ENCODE measurements at regions not wholly inside any gene's neighbourhood (a gene's known extent, or its start where the extent isn't known, plus 50 kb on each side); places are given as distances from the start of the nearest gene placed in this dataset.

GRCh38 chr13:90769387-90769786, 578.1 kb upstream of the MIR17HG start:
- TF ChIP-seq POLR2A (IDR thresholded peaks at IDR 0.05) (no peak), CTCF (IDR thresholded peaks at IDR 0.05) (no peak), POLR2AphosphoS5 (IDR thresholded peaks at IDR 0.05) (no peak), EP300 (IDR thresholded peaks at IDR 0.05; ENCODE audit: low read depth) (no peak)
